ENCODE measurements at regions not wholly inside any gene's neighbourhood (a gene's known extent, or its start where the extent isn't known, plus 50 kb on each side); places are given as distances from the start of the nearest gene placed in this dataset.

GRCh38 chr14:46499521-46499920 is 152.1 kb downstream of the RPL10L start:
- TF ChIP-seq JUND (IDR thresholded peaks at IDR 0.05) (no peak), EZH2phosphoT487 (IDR thresholded peaks at IDR 0.05; ENCODE audit: borderline replicate concordance, low read depth) (no peak), NRF1 (IDR thresholded peaks at IDR 0.05; ENCODE audit: low read depth, low read length) (no peak), MAX (IDR thresholded peaks at IDR 0.05; ENCODE audit: low read depth) (no peak), POLR2AphosphoS5 (IDR thresholded peaks at IDR 0.05; ENCODE audit: low read depth, low read length) (no peak), GABPA (IDR thresholded peaks at IDR 0.05; ENCODE audit: low read depth) (no peak), TCF12 (IDR thresholded peaks at IDR 0.05) (no peak)

GRCh38 chr14:46496409-46496808 is 155.2 kb downstream of the RPL10L start:
- ChIA-PET POLR2A (no interaction called here), CTCF (no interaction called here)
- DNase-seq: no peak
- Histone ChIP-seq H3K27ac (ENCODE audit: low read depth in 2 of 2, low read length in 1 of 2) (no peak overlapping the region), H3K4me1 (ENCODE audit: control insufficient read depth in 1 of 2, insufficient read depth in 2 of 2, low read depth in 1 of 2, low read length in 1 of 2) (no peaks in the 10 kb centered on the region), H3K4me3 (ENCODE audit: low read depth in 2 of 2, low read length in 1 of 2) (no peak overlapping the region), H3K79me2 (ENCODE audit: insufficient read depth) (no peaks in the 10 kb centered on the region), H3K9me2 (no peaks in the 10 kb centered on the region), H2AFZ (ENCODE audit: low read depth) (no peak overlapping the region), H4K20me1 (ENCODE audit: insufficient read depth) (no peaks in the 10 kb centered on the region), H3F3A (replicated peaks; ENCODE audit: insufficient read depth) (no peaks in the 10 kb centered on the region), H3K9me3 (no peaks in the 10 kb centered on the region), H3K9ac (no peak overlapping the region), H3K36me3 (replicated peaks in 1 of 2; ENCODE audit: control insufficient read depth in 1 of 2, insufficient read depth in 2 of 2, low read length in 1 of 2) (no peaks in the 10 kb centered on the region), H3K4me2 (no peak overlapping the region), H3K27me3 (ENCODE audit: insufficient read depth) (no peaks in the 10 kb centered on the region)
- WGBS (ENCODE audit: low lambda C conversion rate): no CpG with 5 or more reads among the region's 1 CpG
- TF ChIP-seq SIN3A (IDR thresholded peaks at IDR 0.05; ENCODE audit: borderline replicate concordance, low read depth, low read length) (no peak), ZBTB33 (IDR thresholded peaks at IDR 0.05; ENCODE audit: borderline replicate concordance, low read depth) (no peak), MXI1 (IDR thresholded peaks at IDR 0.05; ENCODE audit: low read depth, low read length) (no peak), TCF12 (IDR thresholded peaks at IDR 0.05) (no peak), NFIC (IDR thresholded peaks at IDR 0.05; ENCODE audit: borderline replicate concordance) (no peak), PBX3 (IDR thresholded peaks at IDR 0.05) (no peak), RFX5 (IDR thresholded peaks at IDR 0.05; ENCODE audit: low read length) (no peak), CHD2 (IDR thresholded peaks at IDR 0.05; ENCODE audit: low read length, partially characterized antibody) (no peak), RAD21 (IDR thresholded peaks at IDR 0.05; ENCODE audit: low read length) (no peak), CTCF (IDR thresholded peaks at IDR 0.05) (no peak), FOXJ3 (CRISPR knock-in tag; IDR thresholded peaks at IDR 0.05) (no peak), USF2 (IDR thresholded peaks at IDR 0.05; ENCODE audit: borderline replicate concordance, low read depth, low read length) (no peak), TAF1 (IDR thresholded peaks at IDR 0.05; ENCODE audit: borderline replicate concordance, low read depth, low read length) (no peak)

More at GRCh38 chr14:46499521-46499920, 152.1 kb downstream of the RPL10L start:
- no peaks in the 10 kb centered on the region for H3K9me3 ChIP-seq
- H3K9ac ChIP-seq: no peak overlapping the region
- no peaks in the 10 kb centered on the region for H3K9me2 ChIP-seq
- H3F3A ChIP-seq (replicated peaks; ENCODE audit: insufficient read depth): no peaks in the 10 kb centered on the region
- H3K4me3 ChIP-seq (ENCODE audit: low read depth in 2 of 2, low read length in 1 of 2): no peak overlapping the region
- H3K4me2 ChIP-seq: no peak overlapping the region
- ChIA-PET CTCF (no interaction called here), POLR2A (no interaction called here)
- no peaks in the 10 kb centered on the region for H3K36me3 ChIP-seq (replicated peaks in 1 of 2; ENCODE audit: control insufficient read depth in 1 of 2, insufficient read depth in 2 of 2, low read length in 1 of 2)
- DNase-seq: no peak
- H3K79me2 ChIP-seq (ENCODE audit: insufficient read depth): no peaks in the 10 kb centered on the region
- no peaks in the 10 kb centered on the region for H3K27me3 ChIP-seq (ENCODE audit: insufficient read depth)
- 0% methylated on average over 2 of the region's 2 CpGs for WGBS (ENCODE audit: low lambda C conversion rate)
- H3K4me1 ChIP-seq (ENCODE audit: control insufficient read depth in 1 of 2, insufficient read depth in 2 of 2, low read depth in 1 of 2, low read length in 1 of 2): no peaks in the 10 kb centered on the region
- H4K20me1 ChIP-seq (ENCODE audit: insufficient read depth): no peaks in the 10 kb centered on the region
- no peak overlapping the region for H2AFZ ChIP-seq (ENCODE audit: low read depth)
- no peak overlapping the region for H3K27ac ChIP-seq (ENCODE audit: low read depth in 2 of 2, low read length in 1 of 2)

All from SK-N-SH (cell line).